ENCODE measurements at regions not wholly inside any gene's neighbourhood (a gene's known extent, or its start where the extent isn't known, plus 50 kb on each side); places are given as distances from the start of the nearest gene placed in this dataset.
"Not testable (repeated sequence)": the region's sequence is repeated elsewhere in the genome, so short reads cannot be mapped to it uniquely, and the experiment has no call there.

GRCh38 chr4:189600264-189600663 is 340.4 kb upstream of the FRG1 start:
- no peak overlapping the region for H3K9ac ChIP-seq (ENCODE audit: low read length)
- H3K79me2 ChIP-seq (ENCODE audit: low read length): no peaks in the 10 kb centered on the region
- no peak overlapping the region for H3K27ac ChIP-seq (ENCODE audit: low read length)
- no peak for TF ChIP-seq CTCF (IDR thresholded peaks at IDR 0.05; ENCODE audit: low read depth, low read length)
- no peak for TF ChIP-seq EZH2phosphoT487 (IDR thresholded peaks at IDR 0.05; ENCODE audit: low read depth)
- no peak overlapping the region for H3K4me3 ChIP-seq (ENCODE audit: low read length)
- H2AFZ ChIP-seq (ENCODE audit: low read depth, low read length): no peak overlapping the region
- H4K20me1 ChIP-seq (ENCODE audit: insufficient read depth, low read length): no peaks in the 10 kb centered on the region
- H3K27me3 ChIP-seq (ENCODE audit: low read depth, low read length): no peaks in the 10 kb centered on the region
- H3K4me2 ChIP-seq (ENCODE audit: low read length): no peak overlapping the region
- H3K9me3 ChIP-seq (ENCODE audit: insufficient read depth, low read length): no peaks in the 10 kb centered on the region
- no peaks in the 10 kb centered on the region for H3K4me1 ChIP-seq (ENCODE audit: low read length)
- no peaks in the 10 kb centered on the region for H3K36me3 ChIP-seq (replicated peaks; ENCODE audit: low read depth, low read length)

GRCh38 chr4:189600718-189601435 is 339.8 kb upstream of the FRG1 start:
- H3K79me2 ChIP-seq (ENCODE audit: low read length): no peaks in the 10 kb centered on the region
- no peak overlapping the region for H3K4me3 ChIP-seq (ENCODE audit: low read length)
- no peak for TF ChIP-seq EZH2phosphoT487 (IDR thresholded peaks at IDR 0.05; ENCODE audit: low read depth)
- no peak for TF ChIP-seq CTCF (IDR thresholded peaks at IDR 0.05; ENCODE audit: low read depth, low read length)
- no peaks in the 10 kb centered on the region for H4K20me1 ChIP-seq (ENCODE audit: insufficient read depth, low read length)
- no peaks in the 10 kb centered on the region for H3K9me3 ChIP-seq (ENCODE audit: insufficient read depth, low read length)
- no peaks in the 10 kb centered on the region for H3K27me3 ChIP-seq (ENCODE audit: low read depth, low read length)
- H2AFZ ChIP-seq (ENCODE audit: low read depth, low read length): no peak overlapping the region
- no peak overlapping the region for H3K4me2 ChIP-seq (ENCODE audit: low read length)
- H3K4me1 ChIP-seq (ENCODE audit: low read length): no peaks in the 10 kb centered on the region
- no peak overlapping the region for H3K27ac ChIP-seq (ENCODE audit: low read length)
- no peak overlapping the region for H3K9ac ChIP-seq (ENCODE audit: low read length)
- H3K36me3 ChIP-seq (replicated peaks; ENCODE audit: low read depth, low read length): no peaks in the 10 kb centered on the region

GRCh38 chr4:189602827-189603226 is 337.8 kb upstream of the FRG1 start:
- not testable (repeated sequence) for H2AFZ ChIP-seq (ENCODE audit: low read depth, low read length); H3K27ac ChIP-seq (ENCODE audit: low read length); H3K27me3 ChIP-seq (ENCODE audit: low read depth, low read length); H3K4me2 ChIP-seq (ENCODE audit: low read length); H3K4me3 ChIP-seq (ENCODE audit: low read length); H4K20me1 ChIP-seq (ENCODE audit: insufficient read depth, low read length); H3K9me3 ChIP-seq (ENCODE audit: insufficient read depth, low read length); H3K79me2 ChIP-seq (ENCODE audit: low read length); H3K36me3 ChIP-seq (replicated peaks; ENCODE audit: low read depth, low read length); H3K4me1 ChIP-seq (ENCODE audit: low read length); H3K9ac ChIP-seq (ENCODE audit: low read length)

- H3K27ac ChIP-seq (ENCODE audit: low read length); H3K27me3 ChIP-seq (ENCODE audit: low read depth, low read length); H4K20me1 ChIP-seq (ENCODE audit: insufficient read depth, low read length); H2AFZ ChIP-seq (ENCODE audit: low read depth, low read length); H3K9me3 ChIP-seq (ENCODE audit: insufficient read depth, low read length); H3K79me2 ChIP-seq (ENCODE audit: low read length); H3K4me2 ChIP-seq (ENCODE audit: low read length); H3K4me1 ChIP-seq (ENCODE audit: low read length); H3K36me3 ChIP-seq (replicated peaks; ENCODE audit: low read depth, low read length); H3K4me3 ChIP-seq (ENCODE audit: low read length); H3K9ac ChIP-seq (ENCODE audit: low read length): not testable (repeated sequence)
These were observed 330.1 kb upstream of the FRG1 start for GRCh38 chr4:189610571-189610970.

- Histone ChIP-seq H4K20me1 (ENCODE audit: insufficient read depth, low read length) (no peaks in the 10 kb centered on the region), H3K4me1 (ENCODE audit: low read length) (no peaks in the 10 kb centered on the region), H3K79me2 (ENCODE audit: low read length) (no peaks in the 10 kb centered on the region), H3K9ac (ENCODE audit: low read length) (no peak overlapping the region), H3K4me2 (ENCODE audit: low read length) (no peak overlapping the region), H2AFZ (ENCODE audit: low read depth, low read length) (no peak overlapping the region), H3K27ac (ENCODE audit: low read length) (no peak overlapping the region), H3K4me3 (ENCODE audit: low read length) (no peak overlapping the region), H3K36me3 (replicated peaks; ENCODE audit: low read depth, low read length) (no peaks in the 10 kb centered on the region), H3K9me3 (ENCODE audit: insufficient read depth, low read length) (no peaks in the 10 kb centered on the region), H3K27me3 (ENCODE audit: low read depth, low read length) (no peaks in the 10 kb centered on the region)
- TF ChIP-seq EZH2phosphoT487 (IDR thresholded peaks at IDR 0.05; ENCODE audit: low read depth): no peak
- TF ChIP-seq CTCF (IDR thresholded peaks at IDR 0.05; ENCODE audit: low read depth, low read length): no peak
These were observed 327.5 kb upstream of the FRG1 start for GRCh38 chr4:189613207-189613606.
